Activated T-cell treated with anti-CD3 and anti-CD28 coated beads, Interleukin-2, amount 50 U/mL, for 1 hour (primary cell): ENCODE measurements at regions not wholly inside any gene's neighbourhood (a gene's known extent, or its start where the extent isn't known, plus 50 kb on each side); places are given as distances from the start of the nearest gene placed in this dataset.
"Not testable (repeated sequence)": the region's sequence is repeated elsewhere in the genome, so short reads cannot be mapped to it uniquely, and the experiment has no call there.

Experiments
- DNase-seq: peaks from one replicate; pipeline ENCODE4 v3.0.0-alpha.2; 2020

DNA sequence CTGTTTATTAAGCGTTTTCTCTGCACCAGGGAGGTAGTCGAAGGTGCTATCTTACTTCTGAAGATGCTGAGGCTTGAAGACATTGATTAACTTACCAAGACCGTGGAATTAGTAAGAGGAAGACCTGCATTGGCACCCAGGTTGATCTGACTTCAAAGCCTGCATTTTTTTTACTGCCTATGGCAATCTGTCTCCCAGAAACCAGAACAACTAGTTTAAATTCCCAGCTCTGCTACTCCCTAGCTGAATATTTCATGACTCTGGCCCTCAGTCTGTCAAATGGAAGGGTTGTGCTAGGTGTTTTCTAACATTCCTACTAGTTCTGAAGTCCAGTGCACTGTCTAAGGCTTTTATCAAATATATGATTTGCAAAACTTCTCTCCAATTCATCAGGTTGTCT, 52.0 kb upstream of the GRAMD1B start:
- DNase-seq: no peak

DNA sequence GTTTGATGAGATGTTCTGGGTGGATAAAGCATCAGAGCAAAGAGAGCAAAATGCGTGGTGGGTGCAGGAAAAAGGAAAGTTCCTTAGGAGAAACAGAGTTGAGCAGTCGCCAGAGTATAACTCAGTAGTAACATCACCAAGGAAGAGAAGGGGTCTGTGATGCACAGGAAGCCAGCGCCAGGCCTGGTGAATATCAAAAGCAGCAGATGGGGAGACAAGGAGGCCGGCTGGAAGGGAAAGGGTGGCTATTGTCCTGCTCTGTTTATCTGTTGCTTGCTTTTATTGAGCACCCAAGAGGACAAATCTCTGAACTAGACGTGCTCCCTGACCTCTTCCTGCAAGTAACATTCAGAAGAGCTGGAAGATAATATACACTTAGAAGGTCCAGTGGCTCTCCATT, 52.7 kb upstream of the GRAMD1B start:
- DNase-seq: no peak

DNA sequence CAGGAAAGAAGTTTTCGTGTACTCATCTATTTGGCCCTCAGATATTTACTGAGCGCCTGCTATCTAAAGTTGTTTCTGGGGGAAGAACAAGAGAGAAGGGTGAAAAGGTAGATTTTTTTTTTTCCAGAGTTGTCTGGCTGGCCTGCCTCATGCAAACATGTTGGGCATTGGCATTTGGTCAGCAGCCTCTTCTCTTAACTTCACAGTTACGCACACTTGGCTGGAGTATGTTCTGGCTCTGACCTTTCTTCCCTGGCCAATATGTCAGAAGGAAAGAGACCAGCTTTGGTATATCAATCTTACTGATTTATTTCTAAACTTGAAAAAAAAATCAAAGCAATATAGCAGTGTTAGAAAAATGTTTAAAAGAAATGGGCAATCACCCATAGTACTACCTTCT, 54.2 kb upstream of the GRAMD1B start:
- no peak for DNase-seq

DNA sequence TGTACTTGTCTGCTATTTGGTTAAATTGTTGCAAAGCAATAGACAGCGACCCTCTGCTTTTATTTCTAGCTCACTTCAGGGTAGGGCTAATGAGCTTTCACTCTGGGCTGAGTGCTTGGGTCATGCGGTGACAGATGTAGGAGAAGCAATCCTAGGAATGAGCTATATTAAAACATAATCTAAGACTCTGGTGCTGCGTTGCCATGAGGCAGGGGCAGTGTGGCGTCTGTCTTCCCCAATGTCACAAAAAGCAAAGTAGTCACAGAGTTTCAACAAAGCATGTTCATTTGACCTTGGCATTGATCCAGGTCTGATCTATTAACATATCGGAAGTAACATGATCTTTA, 55.5 kb upstream of the GRAMD1B start:
- DNase-seq: no peak

DNA sequence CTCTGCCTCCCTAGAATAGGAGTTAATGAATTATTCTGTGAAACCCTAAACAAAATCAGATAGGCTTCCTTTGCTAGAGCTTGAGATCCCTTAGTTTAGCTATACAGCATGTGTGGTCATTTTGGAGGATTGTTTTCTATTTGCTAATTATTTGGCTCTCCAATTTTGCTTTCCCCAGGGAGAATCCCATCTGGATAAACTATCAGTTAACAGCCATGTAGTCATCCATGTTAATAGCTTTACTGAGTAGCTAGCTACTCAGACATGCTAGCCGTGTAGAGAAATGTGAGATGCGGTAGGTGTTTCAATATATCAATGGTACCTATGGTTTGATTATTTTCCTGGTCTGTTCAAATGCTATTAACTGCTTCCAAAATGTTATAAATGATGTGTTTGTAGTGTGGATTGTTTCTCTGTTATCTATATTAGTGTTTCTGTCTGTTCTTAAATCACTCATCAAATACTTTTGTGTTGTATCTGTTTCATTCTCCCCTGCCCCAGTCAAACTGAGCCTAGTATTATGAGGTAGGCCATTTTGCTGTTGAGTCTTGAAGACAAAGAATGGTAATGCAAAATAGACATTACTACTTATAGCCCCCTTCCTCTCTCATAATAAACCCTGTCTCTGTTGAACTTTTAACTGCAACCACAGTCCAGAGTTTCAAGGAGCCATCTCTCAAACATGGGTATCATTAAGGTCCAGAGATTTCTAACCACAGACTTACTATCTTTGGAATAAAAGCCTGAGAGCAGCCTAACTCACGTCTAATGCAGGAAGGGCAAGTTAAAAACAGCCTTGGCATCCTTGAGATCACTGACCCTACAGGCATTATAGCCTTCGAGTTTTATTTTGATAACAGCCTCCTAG, 56.1 kb upstream of the GRAMD1B start:
- DNase-seq: no peak

DNA sequence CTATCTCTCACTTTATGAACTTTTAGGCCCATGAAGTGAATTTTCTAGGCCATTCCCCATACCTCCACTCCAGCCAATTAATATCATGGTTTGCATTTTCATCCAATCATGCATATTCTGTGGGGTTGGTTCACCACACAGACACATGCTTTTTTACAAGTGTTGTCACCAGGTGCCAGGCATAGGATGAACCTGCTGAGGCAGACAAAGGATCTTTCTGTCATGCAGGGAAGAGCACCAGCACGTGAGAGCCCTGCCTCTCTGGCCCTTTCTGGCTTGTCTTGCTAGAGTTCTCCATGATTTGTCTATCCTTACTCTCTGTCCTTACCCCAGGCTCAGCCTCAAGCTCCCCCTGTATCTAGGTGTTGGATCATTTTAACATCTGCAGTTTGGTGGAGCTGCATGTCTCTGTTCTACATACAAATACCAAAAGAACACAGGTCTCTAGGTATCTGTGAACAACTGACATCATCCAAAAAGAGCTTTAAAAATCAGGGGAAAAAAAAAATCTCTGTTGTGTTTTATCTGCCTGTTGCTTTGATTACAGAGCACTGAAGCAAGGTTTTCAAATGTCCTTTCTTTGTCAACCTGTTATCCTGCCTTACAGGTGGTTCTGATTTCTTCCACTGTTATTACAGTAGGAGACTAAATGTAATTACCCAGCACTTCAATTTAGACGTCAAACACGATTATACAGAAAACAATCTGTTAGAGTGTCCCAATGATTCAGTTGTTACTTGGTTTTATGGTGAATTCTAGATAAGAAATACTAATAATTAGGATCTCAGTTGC, 58.4 kb upstream of the GRAMD1B start:
- no peak for DNase-seq

DNA sequence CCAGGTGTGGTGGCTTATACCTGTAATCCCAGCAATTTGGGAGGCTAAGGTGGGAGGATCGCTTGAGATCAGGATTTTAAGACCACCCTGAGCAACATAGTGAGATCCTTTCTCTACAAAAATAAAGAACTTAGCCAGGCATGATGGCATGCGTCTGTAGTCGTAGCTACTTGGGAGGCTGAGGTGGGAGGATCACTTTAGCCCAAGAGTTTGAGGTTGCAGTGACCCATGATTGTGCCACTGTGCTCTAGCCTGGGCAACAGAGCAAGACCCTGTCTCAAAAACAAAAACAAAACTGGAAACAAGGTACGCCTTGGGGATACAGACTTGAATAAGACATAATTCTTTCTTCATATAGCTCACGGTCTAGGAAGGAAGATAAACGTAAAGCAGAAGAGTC, 63.1 kb upstream of the GRAMD1B start:
- no peak for DNase-seq

DNA sequence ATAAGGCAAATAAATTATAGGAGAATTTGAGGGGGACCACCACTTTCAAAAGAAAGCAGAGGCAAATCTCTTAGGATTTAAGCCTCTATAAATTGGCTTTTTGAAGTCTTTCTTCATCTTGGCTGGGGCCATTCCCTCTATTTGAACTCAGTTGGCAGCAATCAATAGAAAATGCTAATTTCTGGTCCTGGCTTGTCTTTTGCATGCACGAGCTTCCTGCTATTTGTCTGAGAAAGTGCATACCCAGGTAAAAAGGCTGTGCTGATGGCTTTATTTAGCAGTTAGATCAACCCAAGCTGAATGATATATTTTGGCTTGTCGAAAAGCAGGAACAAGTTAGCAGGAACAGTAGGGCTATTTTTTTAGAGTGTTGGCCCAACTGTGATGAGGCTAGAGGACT, 64.1 kb upstream of the GRAMD1B start:
- DNase-seq: no peak

DNA sequence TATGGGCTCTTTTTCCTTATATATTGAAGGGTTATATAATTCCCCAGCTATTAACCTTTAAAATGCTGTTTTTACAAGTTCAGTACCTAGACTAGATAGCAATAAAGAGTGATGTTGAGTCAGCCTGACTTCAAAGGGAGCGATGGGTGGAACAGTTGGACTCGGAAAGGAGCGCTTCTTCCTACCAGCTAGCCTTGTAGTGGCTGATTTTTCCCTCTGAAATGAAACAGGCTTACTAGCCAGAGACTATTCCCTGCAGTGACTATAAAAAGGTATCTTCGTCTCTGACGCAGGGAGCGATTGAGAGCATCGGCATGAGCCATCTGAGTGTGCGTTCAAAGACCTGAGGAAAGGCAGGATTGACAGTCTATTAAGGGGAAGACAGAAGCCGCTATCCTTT, 66.0 kb upstream of the GRAMD1B start:
- DNase-seq: no peak

DNA sequence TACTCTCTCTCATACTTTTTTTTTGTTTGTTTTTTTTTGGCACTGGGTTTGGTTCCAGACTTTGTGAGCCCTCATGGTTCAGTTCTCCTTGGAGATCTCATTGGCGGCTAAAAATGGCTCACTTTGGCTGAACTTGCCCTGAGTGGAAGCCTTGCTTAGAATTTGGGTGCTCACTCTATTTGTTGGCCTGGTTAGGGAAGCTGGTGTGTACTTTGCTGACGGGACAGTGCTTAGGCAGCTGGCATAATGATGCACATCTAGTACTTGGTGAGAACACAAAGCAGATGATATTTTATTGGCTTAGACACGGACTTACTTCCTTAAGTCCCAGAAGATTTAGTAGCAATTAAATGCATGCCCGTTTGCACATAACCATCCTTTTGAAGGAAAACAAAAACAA, 66.5 kb upstream of the GRAMD1B start:
- no peak for DNase-seq

DNA sequence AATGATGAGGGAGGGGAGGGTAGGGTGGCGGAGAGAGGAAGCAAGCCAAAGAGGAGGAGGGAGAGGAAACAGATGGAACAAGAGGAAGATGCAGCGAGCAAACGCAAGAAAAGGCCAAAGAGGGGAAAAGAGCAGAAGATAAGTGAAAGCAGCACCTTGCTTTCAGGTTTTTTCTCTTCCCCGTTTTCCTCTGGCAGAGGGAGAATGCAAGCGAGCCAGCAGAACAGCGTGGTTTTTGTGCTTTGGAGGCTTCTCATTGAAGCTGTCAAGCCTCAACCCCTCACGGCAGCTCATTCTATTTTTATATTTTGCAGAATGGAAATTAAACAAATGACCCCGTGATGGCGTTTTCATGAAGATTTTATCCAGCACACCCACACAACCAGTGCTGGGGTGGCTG, 67.1 kb upstream of the GRAMD1B start:
- no peak for DNase-seq

DNA sequence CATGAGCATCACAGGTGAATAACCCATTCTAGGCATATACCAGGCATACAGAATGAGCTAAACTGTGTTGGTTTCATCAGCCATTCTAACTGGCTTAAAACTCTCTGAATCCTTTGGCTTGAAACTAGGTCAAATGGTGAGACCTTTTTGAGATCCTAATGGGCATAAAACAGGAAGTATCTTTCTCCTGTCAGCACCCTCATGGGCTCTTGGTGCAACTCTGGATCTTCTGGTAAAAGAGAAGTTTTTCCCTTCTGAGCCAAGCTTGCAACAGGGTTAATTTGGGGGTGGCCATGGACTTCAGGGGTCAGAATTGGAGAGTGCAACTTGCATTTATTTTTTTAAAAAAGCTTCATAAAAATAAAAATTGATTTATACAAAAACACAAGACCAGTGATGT, 67.9 kb upstream of the GRAMD1B start:
- DNase-seq: no peak

DNA sequence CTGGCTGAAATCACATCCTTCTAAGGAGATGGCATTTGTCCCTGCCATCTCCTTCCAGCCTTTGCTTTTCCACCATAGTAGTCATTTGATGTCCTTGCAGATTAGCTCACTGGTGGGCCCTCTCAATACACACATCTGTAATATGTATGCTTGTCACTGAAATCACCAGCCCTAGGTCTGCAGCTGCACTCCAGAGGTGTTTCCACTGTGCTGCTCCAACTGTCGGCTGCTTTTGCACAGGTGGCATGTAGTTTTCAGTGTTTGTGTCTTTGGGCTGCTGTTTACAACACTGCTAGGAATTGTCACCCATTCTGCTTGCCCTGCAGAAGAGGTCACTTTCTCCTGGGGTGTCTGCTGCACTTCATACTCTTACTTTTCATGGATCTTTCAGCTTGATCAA, 69.0 kb upstream of the GRAMD1B start:
- no peak for DNase-seq

DNA sequence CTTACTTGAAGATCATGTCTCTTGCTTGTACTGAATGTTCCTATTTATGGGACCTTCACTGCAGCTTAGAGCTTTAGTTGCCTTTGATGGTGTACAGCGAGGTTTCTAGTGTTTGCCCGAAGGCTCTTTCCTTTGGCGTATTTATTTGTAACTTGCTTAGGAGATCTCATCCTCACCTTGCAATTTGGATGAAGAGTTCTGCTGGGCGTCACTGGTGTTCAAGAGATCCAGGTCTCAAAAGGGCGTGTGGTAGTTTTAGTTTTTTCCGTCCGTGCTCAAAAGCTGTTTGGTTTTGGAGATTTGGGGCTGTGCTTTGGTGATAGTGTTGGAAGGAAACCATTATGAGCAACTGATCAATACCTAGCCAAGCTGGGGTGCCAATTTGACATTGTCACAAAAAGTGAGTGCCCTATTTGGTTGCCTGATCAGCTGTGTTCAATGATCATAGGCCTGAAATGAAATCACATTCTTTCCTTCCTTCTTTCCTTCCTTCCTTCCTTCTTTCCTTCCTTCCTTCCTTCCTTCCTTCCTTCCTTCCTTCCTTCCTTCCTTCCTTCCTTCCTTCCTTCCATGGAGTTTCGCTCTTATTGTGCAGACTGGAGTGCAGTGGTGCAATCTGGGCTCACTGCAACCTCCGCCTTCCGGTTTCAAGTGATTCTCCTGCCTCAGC, 69.7 kb upstream of the GRAMD1B start:
- DNase-seq: no peak

DNA sequence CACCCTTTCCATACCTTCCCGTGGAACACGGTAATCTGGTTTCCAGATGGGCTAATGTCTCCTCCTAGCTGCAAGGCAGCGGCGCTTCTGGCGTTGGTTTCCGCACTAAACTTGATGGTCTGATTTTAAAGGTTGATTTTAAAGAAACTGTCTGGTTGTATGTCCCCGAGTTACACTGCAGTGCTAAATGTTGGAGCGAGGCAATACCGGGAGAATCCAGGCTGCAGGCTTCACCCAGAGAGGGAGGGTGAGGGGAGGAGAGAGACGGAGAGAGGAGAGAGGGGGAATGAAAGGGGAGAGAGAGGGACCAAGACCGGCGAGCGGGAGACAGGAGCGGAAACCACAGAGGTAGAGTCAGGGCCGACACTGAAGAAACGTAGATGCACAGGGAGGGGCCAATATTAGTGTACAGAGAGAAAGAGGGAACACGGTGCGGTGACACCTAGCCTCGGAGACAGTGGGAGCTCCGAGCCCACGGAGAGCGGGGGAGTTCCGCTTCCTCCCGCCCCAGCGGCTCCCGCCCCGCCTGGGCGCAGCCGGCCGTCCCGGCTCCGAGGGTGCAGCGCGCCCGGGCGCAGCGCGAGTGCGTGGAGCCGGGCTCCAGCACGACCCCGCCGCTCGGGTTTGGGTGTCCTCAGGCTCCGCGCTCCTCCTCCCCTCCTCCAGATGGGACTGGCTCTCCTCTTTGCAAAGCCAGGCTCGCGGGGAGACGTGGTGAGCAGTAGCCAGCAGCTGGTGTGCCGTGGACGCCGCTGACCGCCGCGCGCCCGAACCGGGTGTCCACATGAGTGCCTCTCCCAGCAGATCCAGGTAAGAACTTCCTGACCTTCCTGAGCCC, 71.9 kb upstream of the GRAMD1B start:
- DNase-seq: peak; percentile 26

DNA sequence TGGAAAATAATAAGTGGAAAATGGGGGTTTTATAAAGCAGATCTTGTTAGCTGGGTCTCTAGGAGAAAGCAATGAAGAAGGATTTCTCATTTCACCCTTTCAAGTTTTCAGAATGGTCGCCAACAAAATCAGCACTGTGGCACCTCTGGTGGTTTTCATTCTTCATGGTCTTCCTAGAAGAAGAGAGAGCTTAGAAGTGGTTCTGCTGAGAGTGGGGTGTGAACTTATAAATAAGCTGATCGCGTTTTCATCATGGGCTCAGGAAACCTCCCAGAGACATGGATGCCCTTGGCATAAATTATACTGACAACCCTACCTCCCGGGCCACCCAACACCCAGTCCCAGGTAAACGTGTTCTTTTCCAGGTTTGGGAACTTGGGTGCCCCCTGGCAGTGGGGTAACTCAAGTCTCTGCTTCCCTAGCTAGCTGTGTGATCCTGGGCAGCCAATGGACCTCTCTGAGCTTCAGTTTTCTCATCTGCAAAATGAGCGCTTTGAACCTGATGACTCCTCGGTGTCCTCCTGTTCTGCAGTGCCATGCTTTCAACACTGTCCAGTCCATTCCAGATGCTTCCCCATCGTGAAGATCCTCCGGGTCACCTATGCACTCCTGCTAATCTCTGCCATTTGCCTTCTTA, 72.6 kb upstream of the GRAMD1B start:
- no peak for DNase-seq

DNA sequence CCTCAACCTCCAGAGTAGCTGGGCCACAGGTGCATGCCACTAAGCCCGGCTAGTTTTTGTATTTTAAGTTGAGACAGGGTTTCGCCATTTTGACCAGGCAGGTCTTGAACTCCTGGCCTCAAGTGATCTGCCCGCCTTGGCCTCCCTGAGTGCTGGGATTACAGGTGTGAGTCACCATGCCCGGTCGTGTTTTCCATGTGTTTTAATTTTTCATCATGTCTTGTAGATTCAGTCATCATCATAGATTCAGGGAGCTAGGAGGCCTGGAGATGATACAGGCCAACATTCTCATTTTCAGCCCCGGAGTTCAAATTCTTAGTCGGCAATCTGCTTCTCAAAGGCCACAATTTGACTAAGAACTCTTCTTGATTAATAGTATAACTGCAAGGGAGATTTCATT, 73.5 kb upstream of the GRAMD1B start:
- DNase-seq: no peak

DNA sequence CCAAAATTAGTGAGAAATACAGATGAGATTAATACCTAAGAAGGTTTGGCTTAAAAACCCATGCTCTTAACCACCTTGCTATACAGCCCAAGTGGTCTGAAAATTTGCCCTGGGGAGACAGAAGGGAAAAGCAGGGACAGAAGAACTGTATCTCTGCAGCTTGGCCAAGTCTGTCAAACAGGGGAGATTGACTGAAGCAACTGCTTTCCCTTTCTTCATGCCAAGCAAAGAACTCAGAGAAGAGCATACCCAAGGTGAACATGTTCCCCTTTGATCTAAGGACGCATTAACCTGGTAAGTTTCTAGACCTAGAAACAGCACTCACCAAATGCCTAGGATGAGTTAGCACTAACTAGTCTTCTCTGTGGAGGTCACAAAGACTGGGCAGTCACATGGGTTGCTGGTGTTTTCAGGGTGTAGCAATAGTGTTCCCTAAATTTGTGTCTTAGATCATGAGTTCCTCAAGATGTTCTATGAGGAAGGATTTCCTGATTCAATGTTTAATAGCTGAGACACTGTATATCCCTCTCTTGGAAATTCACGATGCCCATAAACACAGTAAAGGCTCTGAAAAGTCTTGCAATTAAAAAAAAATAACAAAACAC, 75.6 kb upstream of the GRAMD1B start:
- no peak for DNase-seq

DNA sequence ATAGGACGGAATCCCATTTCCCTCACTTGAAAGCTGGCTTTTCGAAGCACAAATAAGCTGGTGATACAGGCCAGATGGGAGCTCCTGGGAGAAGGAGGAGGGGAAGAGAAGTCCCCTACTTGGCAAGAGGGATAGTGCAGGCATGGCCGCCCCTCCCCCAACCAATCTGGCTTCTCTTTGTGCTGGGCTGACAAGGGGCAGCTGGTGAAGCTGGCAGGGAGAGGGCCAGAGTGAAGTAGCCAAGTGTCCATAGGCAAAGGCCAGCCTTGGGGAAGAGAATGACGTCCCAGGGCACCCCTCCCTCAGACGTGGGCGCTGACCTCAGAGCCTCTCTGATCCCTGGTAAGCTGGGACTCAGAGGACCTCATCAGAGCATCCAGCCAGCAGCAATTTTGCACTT, 78.7 kb upstream of the GRAMD1B start:
- DNase-seq: no peak

DNA sequence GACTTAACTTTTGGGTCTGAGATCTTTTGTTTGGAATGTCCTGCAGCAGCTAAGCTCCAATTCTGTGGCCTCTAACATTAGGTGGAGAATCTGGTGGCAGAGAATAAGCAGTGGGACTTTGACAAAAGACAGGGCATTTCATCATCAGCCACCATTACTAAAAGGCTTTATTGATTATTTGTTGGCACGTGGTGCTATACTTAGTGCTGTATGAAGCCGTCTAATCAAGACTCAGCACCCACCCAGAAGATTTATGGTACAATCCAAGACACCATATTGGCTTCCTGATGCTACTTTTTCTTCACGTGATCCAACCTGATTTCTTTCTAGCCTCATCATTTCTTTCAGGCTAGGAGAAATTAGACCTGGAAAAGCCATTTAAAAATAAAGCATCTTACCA, 80.7 kb upstream of the GRAMD1B start:
- DNase-seq: no peak

DNA sequence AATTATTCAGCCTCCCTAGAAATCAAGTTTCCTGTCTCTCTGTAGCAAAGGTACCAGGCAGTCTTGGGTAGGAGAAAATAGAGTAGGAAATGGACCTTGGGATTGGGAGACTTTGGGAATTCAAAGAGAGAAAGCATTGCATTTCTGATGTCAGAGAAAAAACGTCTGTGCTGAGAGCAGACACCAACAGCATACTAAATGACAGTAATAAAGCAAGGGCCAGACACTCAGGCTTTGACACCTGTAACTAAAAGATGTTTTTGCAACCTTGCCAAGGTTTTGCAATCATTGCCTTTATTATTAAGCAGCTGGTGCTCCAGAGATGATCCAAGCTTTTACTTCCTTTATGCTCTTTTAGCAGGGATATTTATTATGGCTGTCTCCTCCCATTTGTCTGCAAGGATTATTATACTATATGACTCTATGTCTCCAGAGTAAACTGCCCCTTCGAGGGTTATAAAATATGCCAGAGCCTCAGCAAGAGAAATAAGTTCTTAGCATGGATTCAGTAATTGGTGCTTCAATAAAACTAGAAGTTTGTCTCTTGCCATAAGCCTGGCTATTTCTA, 85.2 kb upstream of the GRAMD1B start:
- DNase-seq: no peak

DNA sequence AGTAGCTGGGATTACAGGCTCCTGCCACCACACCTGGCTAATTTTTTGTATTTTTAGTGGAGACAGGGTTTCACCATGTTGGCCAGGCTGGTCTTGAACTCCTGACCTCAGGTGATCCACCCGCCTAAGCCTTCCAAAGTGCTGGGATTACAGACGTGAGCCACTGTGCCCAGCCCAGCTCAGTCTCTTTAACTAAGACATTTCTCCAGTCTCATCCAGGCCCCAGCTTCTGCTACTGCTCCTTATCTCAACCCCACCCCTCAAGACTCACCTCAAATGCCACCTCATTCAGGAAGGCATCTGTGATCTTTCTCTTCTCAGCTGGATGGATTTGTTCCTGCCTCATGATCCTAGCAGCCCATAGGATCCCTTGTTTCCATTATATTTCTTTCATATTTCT, 85.9 kb upstream of the GRAMD1B start:
- DNase-seq: not testable (repeated sequence)
